ENCODE measurements at regions not wholly inside any gene's neighbourhood (a gene's known extent, or its start where the extent isn't known, plus 50 kb on each side); places are given as distances from the start of the nearest gene placed in this dataset.

- TF ChIP-seq POLR2A (IDR thresholded peaks at IDR 0.05) (no peak), CTCF (IDR thresholded peaks at IDR 0.05) (no peak), EP300 (IDR thresholded peaks at IDR 0.05) (no peak)
Observed at GRCh38 chr16:79923431-79923830, 322.9 kb upstream of the MAF start.
